GM12865 (cell line): ENCODE measurements at regions not wholly inside any gene's neighbourhood (a gene's known extent, or its start where the extent isn't known, plus 50 kb on each side); places are given as distances from the start of the nearest gene placed in this dataset.
A peak's percentile ranks its signal among the peaks of the same experiment; 100 is the strongest.

Experiments
- DNase-seq: peaks from one replicate; pipeline ENCODE4 v3.0.0; 2010; ENCODE audit warnings: low read depth
- H3K4me3 ChIP-seq: 2 replicates; pipeline ENCODE4 v1.5.1; 2011; ENCODE audit warnings: mild to moderate bottlenecking, low read depth, low read length, control low read depth
- TF ChIP-seq, protein P1 (sequence below): IDR thresholded peaks from 2 replicates; pipeline ENCODE4 v1.5.1; 2011; ENCODE audit warnings: low read length, control low read depth, low read depth, inconsistent platforms; ENCODE audit not compliant: insufficient read depth; ENCODE audit errors: missing control alignments

DNA sequence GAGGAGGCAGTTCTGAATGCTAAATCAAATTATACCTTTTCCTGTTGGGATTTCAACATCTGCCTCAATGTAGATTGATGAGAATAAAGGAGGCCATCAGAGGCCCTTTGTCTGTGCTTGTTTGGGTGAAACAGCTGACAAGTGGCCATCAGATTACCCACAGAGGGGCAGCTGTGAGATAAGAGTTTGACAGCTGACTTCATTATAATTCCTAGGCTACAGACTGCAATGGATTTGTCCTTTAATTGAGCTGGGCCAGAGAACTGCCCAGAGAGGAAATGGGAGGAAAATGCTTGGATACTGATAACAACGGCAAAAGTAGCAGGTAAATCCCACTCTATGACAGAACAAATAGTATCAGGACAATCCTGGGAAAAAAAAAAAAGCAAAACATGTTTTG lies 649.4 kb downstream of the HDGFL1 start:
- no peak for DNase-seq
- H3K4me3 ChIP-seq: no peak overlapping the region
- TF ChIP-seq, protein P1, sequence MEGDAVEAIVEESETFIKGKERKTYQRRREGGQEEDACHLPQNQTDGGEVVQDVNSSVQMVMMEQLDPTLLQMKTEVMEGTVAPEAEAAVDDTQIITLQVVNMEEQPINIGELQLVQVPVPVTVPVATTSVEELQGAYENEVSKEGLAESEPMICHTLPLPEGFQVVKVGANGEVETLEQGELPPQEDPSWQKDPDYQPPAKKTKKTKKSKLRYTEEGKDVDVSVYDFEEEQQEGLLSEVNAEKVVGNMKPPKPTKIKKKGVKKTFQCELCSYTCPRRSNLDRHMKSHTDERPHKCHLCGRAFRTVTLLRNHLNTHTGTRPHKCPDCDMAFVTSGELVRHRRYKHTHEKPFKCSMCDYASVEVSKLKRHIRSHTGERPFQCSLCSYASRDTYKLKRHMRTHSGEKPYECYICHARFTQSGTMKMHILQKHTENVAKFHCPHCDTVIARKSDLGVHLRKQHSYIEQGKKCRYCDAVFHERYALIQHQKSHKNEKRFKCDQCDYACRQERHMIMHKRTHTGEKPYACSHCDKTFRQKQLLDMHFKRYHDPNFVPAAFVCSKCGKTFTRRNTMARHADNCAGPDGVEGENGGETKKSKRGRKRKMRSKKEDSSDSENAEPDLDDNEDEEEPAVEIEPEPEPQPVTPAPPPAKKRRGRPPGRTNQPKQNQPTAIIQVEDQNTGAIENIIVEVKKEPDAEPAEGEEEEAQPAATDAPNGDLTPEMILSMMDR: no peak

DNA sequence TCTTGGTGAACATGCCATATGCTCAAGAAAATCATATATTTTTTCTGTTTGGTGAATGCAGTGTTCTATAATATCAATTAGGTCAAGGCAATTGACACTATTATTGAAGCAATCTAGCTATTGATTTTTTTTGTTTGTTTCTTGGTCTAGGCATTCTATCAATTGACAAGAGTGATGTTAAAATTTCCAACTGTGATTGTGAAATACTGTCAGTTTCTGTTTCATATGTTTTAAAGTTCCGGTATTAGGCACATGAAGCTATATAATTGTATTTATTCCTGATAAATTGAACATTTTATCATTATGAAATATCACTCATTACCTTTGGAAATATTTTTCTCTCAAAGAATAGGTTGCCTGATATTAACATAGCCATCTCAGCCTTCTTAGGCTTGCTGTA lies 653.4 kb downstream of the HDGFL1 start:
- TF ChIP-seq, protein P1: no peak
- no peak overlapping the region for H3K4me3 ChIP-seq
- DNase-seq: no peak

DNA sequence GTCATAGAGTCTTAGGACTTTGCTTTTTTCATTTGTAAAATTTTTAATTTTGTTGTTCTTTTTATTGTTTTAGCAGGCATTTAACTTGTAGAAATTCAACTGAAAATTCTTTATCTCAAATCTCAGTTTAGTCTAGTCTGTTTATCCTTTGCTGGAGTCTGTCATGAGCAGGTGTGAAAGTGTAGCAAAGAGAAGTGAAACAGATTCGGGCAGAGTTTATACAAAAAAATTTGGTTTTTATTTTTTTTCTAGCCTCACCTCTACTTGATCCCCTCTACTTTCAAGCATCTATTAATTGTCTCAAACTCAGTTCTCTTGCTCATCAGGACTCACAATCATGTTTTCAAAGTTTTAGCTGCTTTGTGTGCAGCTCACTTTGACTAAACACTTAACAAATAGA lies 655.2 kb downstream of the HDGFL1 start:
- TF ChIP-seq, protein P1: no peak
- no peak overlapping the region for H3K4me3 ChIP-seq
- peak; percentile 10 for DNase-seq

- TF ChIP-seq, protein P1: no peak
- DNase-seq: peak; percentile 7
Measured at GRCh38 chr6:23228439-23229024, 659.2 kb downstream of the HDGFL1 start.

DNA sequence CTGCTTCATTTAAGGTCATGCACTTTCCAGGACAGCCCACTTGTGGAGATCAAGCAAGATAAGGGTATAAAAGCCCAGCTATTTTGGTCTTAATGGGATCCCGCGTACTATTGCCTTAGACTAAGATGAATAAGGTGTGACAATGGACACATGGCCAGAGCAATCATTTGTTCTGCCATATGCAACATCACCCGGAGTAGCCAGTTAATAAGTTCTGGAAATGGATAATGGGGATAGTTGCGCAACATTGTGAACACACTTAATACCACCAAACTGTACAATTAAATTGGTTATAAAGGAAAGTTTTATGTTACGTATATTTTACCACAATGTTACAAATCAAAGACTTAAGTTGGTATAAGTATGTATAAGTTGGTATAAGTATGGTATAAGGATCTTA lies 674.5 kb downstream of the HDGFL1 start:
- DNase-seq: no peak
- TF ChIP-seq, protein P1: no peak
- no peak overlapping the region for H3K4me3 ChIP-seq

More at GRCh38 chr6:23228439-23229024, 659.2 kb downstream of the HDGFL1 start:
- H3K4me3 ChIP-seq: no peak overlapping the region

DNA sequence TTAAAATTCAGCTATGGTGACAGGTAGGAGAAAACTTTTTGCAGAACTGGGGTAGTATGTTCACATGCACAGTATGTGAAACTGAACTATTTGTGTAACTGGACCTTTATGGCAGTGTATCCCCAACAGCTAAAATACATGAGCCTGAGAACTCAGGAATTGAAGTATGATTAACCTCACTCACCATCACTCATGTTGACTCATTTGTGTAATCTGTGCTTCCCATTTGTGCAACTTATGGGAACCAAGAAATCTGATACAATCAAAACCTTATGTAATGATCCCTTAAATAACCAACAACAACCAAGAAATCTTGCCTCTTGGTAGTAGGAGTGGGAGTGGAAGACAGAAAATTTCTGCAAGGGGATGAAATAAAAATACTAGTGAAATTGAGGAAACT lies 674.9 kb downstream of the HDGFL1 start:
- no peak overlapping the region for H3K4me3 ChIP-seq
- DNase-seq: no peak
- TF ChIP-seq, protein P1: no peak

GRCh38 chr6:23245572-23245971 lies 676.2 kb downstream of the HDGFL1 start:
- no peak for DNase-seq
- no peak overlapping the region for H3K4me3 ChIP-seq
- TF ChIP-seq, protein P1: no peak
